KMS-11 (cell line): ENCODE measurements at regions not wholly inside any gene's neighbourhood (a gene's known extent, or its start where the extent isn't known, plus 50 kb on each side); places are given as distances from the start of the nearest gene placed in this dataset.

Experiments used
- H2AFZ ChIP-seq: fragments of 200-600 bp; sonication (generic); 2 replicates; pipeline ENCODE4 v1.6.1; 2016; ENCODE audit warnings: antibody characterized with exemption, mixed run types, low read depth
- H3K27ac ChIP-seq: fragments of 200-600 bp; sonication (generic); 2 replicates; pipeline ENCODE4 v1.6.1; 2016; ENCODE audit warnings: mild to moderate bottlenecking, mixed run types
- H3K27me3 ChIP-seq: fragments of 200-600 bp; sonication (generic); 2 replicates; pipeline ENCODE4 v1.6.1; 2017; ENCODE audit warnings: mild to moderate bottlenecking, low read depth, mixed run types, moderate library complexity; ENCODE audit not compliant: insufficient read depth
- H3K36me3 ChIP-seq: fragments of 200-600 bp; sonication (generic); 2 replicates; pipeline ENCODE4 v1.6.1; 2017; ENCODE audit warnings: mild to moderate bottlenecking, mixed run types; ENCODE audit not compliant: insufficient read depth
- H3K4me1 ChIP-seq: fragments of 200-600 bp; sonication (generic); 2 replicates; pipeline ENCODE4 v1.6.1; 2016; ENCODE audit warnings: mild to moderate bottlenecking, low read depth, mixed run types; ENCODE audit not compliant: poor library complexity, severe bottlenecking
- H3K4me2 ChIP-seq: fragments of 200-600 bp; sonication (generic); 2 replicates; pipeline ENCODE4 v1.7.0; 2016; ENCODE audit warnings: mild to moderate bottlenecking, mixed run types
- H3K4me3 ChIP-seq: fragments of 200-600 bp; sonication (generic); IDR thresholded peaks from 2 replicates; pipeline ENCODE4 v1.6.1; 2017; ENCODE audit warnings: low read depth, low read length, mixed read lengths; ENCODE audit not compliant: insufficient read depth
- H3K79me2 ChIP-seq: fragments of 200-600 bp; sonication (generic); 2 replicates; pipeline ENCODE4 v1.6.1; 2016; ENCODE audit warnings: low read depth, mixed run types; ENCODE audit not compliant: insufficient read depth
- H3K9ac ChIP-seq: fragments of 200-600 bp; sonication (generic); 2 replicates; pipeline ENCODE4 v1.6.1; 2016; ENCODE audit warnings: mild to moderate bottlenecking, mixed run types
- H4K20me1 ChIP-seq: fragments of 200-600 bp; sonication (generic); 2 replicates; pipeline ENCODE4 v1.6.1; 2016; ENCODE audit warnings: mild to moderate bottlenecking, mixed run types; ENCODE audit not compliant: insufficient read depth
- TF ChIP-seq, protein P1 (sequence below): fragments of 200-600 bp; sonication (generic); conservative IDR thresholded peaks from 2 replicates; pipeline ENCODE4 v1.6.1; 2017; ENCODE audit warnings: low read depth, mild to moderate bottlenecking, antibody characterized with exemption, low read length, moderate library complexity, mixed read lengths

- no peaks in the 10 kb centered on the region for H3K4me1 ChIP-seq
- no peak overlapping the region for H3K9ac ChIP-seq
- H4K20me1 ChIP-seq = no peaks in the 10 kb centered on the region
- no peak overlapping the region for H3K27ac ChIP-seq
- H3K4me3 ChIP-seq = no peak overlapping the region
- TF ChIP-seq, protein P1, sequence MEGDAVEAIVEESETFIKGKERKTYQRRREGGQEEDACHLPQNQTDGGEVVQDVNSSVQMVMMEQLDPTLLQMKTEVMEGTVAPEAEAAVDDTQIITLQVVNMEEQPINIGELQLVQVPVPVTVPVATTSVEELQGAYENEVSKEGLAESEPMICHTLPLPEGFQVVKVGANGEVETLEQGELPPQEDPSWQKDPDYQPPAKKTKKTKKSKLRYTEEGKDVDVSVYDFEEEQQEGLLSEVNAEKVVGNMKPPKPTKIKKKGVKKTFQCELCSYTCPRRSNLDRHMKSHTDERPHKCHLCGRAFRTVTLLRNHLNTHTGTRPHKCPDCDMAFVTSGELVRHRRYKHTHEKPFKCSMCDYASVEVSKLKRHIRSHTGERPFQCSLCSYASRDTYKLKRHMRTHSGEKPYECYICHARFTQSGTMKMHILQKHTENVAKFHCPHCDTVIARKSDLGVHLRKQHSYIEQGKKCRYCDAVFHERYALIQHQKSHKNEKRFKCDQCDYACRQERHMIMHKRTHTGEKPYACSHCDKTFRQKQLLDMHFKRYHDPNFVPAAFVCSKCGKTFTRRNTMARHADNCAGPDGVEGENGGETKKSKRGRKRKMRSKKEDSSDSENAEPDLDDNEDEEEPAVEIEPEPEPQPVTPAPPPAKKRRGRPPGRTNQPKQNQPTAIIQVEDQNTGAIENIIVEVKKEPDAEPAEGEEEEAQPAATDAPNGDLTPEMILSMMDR = no peak
- no peak overlapping the region for H2AFZ ChIP-seq
- no peak overlapping the region for H3K4me2 ChIP-seq
- no peaks in the 10 kb centered on the region for H3K36me3 ChIP-seq
- no peaks in the 10 kb centered on the region for H3K79me2 ChIP-seq
- no peaks in the 10 kb centered on the region for H3K27me3 ChIP-seq
These were observed 275.0 kb downstream of the DRD1 start for GRCh38 chr5:175168882-175169507.

- Histone ChIP-seq H3K4me2 (no peak overlapping the region), H3K9ac (no peak overlapping the region), H3K4me1 (no peaks in the 10 kb centered on the region), H4K20me1 (no peaks in the 10 kb centered on the region), H2AFZ (no peak overlapping the region), H3K4me3 (no peak overlapping the region), H3K79me2 (no peaks in the 10 kb centered on the region), H3K27ac (no peak overlapping the region), H3K36me3 (no peaks in the 10 kb centered on the region), H3K27me3 (no peaks in the 10 kb centered on the region)
- TF ChIP-seq, protein P1 = no peak
These were observed 278.0 kb downstream of the DRD1 start for GRCh38 chr5:175166026-175166425.

DNA sequence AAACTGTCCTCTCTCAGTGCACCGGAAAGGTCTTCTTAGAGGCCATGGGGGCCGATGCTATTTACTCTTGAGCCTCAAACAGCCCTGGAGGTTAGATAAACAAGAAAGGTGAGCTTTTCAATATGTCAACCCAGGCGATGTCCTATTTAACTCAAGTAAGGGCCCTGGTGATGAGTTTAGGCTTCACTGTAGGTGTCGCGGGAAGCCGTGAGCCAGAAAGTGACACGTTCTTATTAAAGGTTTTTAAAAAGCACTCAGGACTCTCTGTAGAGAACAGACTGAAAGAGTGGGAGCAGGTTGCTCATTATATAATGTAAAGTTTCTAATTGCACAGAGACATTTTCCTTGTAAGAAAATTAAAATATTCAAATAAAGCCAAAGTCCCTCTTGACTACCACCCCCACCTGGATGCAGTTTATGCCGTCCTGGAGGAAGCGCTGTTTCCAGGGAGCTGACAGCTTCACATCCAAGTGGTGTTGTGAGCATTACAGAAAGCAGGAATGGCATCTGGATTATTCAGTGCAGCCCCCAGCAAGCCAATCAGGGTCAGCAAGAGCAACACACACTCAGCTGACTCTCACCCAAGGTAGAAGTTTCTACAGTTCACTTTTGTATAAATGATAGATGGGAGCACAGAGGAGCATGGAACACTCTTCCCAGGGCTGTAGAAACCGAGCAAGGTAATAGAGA is 280.3 kb downstream of the DRD1 start:
- H3K4me1 ChIP-seq = no peaks in the 10 kb centered on the region
- no peak overlapping the region for H3K4me2 ChIP-seq
- no peak overlapping the region for H3K9ac ChIP-seq
- H3K27ac ChIP-seq = no peak overlapping the region
- TF ChIP-seq, protein P1 = no peak
- H3K4me3 ChIP-seq = no peak overlapping the region
- H2AFZ ChIP-seq = no peak overlapping the region
- H3K79me2 ChIP-seq = no peaks in the 10 kb centered on the region
- H3K36me3 ChIP-seq = no peaks in the 10 kb centered on the region
- H4K20me1 ChIP-seq = no peaks in the 10 kb centered on the region
- H3K27me3 ChIP-seq = no peaks in the 10 kb centered on the region

- no peaks in the 10 kb centered on the region for H4K20me1 ChIP-seq
- no peak overlapping the region for H2AFZ ChIP-seq
- TF ChIP-seq, protein P1 = no peak
- H3K4me1 ChIP-seq = no peaks in the 10 kb centered on the region
- no peaks in the 10 kb centered on the region for H3K79me2 ChIP-seq
- no peak overlapping the region for H3K27ac ChIP-seq
- H3K27me3 ChIP-seq = no peaks in the 10 kb centered on the region
- H3K4me2 ChIP-seq = no peak overlapping the region
- no peak overlapping the region for H3K4me3 ChIP-seq
- no peaks in the 10 kb centered on the region for H3K36me3 ChIP-seq
- H3K9ac ChIP-seq = no peak overlapping the region
These were observed 281.9 kb downstream of the DRD1 start for GRCh38 chr5:175162036-175162435.
